Lower lobe of right lung (tissue), 2 donors: ENCODE measurements at regions not wholly inside any gene's neighbourhood (a gene's known extent, or its start where the extent isn't known, plus 50 kb on each side); places are given as distances from the start of the nearest gene placed in this dataset.

Experiments
- ATAC-seq, 2 donors: fragments of 200-7000 bp; cut with Tn5 transposase; one replicate each; pipeline ENCODE4 v1.9.1; 2020 to 2022; ENCODE audit warnings: mild to moderate bottlenecking in 2 of 2, moderate library complexity in 2 of 2
- DNase-seq: peaks from one replicate; pipeline ENCODE4 v3.0.0-alpha.2; 2020
- H3K27ac ChIP-seq: fragments of 200-600 bp; one replicate; pipeline ENCODE4 v1.8.0; 2022
- H3K27me3 ChIP-seq: fragments of 200-600 bp; one replicate; pipeline ENCODE4 v1.8.0; 2022; ENCODE audit warnings: low read depth
- H3K36me3 ChIP-seq: fragments of 200-600 bp; one replicate; pipeline ENCODE4 v1.8.0; 2022; ENCODE audit warnings: mild to moderate bottlenecking
- H3K4me1 ChIP-seq: fragments of 200-600 bp; one replicate; pipeline ENCODE4 v1.8.0; 2022
- H3K4me3 ChIP-seq: fragments of 200-600 bp; one replicate; pipeline ENCODE4 v1.8.0; 2022; ENCODE audit warnings: mild to moderate bottlenecking
- H3K9me3 ChIP-seq: fragments of 200-600 bp; one replicate; pipeline ENCODE4 v1.8.0; 2022
- intact Hi-C: fragments of 100-400 bp; cut with DNase I; formaldehyde crosslinking; loops from one replicate; pipeline ENCODE4 v1.11.0; 2022
- TF ChIP-seq, protein P1 (sequence below): fragments of 200-600 bp; IDR thresholded peaks from one replicate; pipeline ENCODE4 v1.8.0; 2022; ENCODE audit warnings: antibody characterized with exemption, mild to moderate bottlenecking
- donor health status: DM: no; HTN: yes; CAD: no; lungs with severe emphysema.

GRCh38 chr11:104343578-104343977 lies 179.6 kb upstream of the PDGFD start:
- TF ChIP-seq, protein P1, sequence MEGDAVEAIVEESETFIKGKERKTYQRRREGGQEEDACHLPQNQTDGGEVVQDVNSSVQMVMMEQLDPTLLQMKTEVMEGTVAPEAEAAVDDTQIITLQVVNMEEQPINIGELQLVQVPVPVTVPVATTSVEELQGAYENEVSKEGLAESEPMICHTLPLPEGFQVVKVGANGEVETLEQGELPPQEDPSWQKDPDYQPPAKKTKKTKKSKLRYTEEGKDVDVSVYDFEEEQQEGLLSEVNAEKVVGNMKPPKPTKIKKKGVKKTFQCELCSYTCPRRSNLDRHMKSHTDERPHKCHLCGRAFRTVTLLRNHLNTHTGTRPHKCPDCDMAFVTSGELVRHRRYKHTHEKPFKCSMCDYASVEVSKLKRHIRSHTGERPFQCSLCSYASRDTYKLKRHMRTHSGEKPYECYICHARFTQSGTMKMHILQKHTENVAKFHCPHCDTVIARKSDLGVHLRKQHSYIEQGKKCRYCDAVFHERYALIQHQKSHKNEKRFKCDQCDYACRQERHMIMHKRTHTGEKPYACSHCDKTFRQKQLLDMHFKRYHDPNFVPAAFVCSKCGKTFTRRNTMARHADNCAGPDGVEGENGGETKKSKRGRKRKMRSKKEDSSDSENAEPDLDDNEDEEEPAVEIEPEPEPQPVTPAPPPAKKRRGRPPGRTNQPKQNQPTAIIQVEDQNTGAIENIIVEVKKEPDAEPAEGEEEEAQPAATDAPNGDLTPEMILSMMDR, result peak; percentile 14
- Histone ChIP-seq H3K27ac (no peak overlapping the region), H3K4me3 (no peak overlapping the region), H3K4me1 (no peaks in the 10 kb centered on the region), H3K36me3 (no peaks in the 10 kb centered on the region), H3K27me3 (no peaks in the 10 kb centered on the region), H3K9me3 (no peaks in the 10 kb centered on the region)
- ATAC-seq (no peak), DNase-seq (no peak)
- intact Hi-C loops, result no loop called here

DNA sequence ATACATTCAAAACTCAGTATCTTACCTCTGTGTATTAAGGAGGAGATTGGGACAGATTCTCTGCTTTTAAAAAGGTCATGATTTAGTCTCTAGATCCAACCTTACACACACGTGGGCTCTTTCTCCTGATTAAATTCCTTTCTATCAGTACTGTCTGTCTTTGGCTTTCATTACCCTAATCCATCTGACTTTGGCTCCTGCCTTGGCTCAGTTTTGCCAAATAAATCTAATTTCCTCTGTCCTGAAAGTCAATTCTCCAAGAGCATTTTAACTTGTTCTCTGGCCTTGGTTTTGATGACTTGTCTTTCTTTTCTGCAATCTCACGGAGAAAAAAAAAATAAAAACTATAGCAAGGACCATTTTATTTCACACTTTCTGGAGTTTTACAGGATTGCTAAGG lies 176.6 kb upstream of the PDGFD start:
- H3K27me3 ChIP-seq, result no peaks in the 10 kb centered on the region
- intact Hi-C loops, result no loop called here

GRCh38 chr11:104339380-104339831 lies 175.5 kb upstream of the PDGFD start:
- no peaks in the 10 kb centered on the region for H3K36me3 ChIP-seq
- no peak for DNase-seq
- ATAC-seq, result no peak
- TF ChIP-seq, protein P1, result no peak
- intact Hi-C loops, result no loop called here
- no peak overlapping the region for H3K4me3 ChIP-seq
- H3K27ac ChIP-seq, result no peak overlapping the region
- no peaks in the 10 kb centered on the region for H3K4me1 ChIP-seq
- H3K27me3 ChIP-seq, result no peaks in the 10 kb centered on the region
- no peaks in the 10 kb centered on the region for H3K9me3 ChIP-seq

More for the DNA sequence above, 176.6 kb upstream of the PDGFD start:
- TF ChIP-seq, protein P1, result no peak
- ATAC-seq, result no peak
- Histone ChIP-seq H3K27ac (no peak overlapping the region), H3K9me3 (no peaks in the 10 kb centered on the region), H3K36me3 (no peaks in the 10 kb centered on the region), H3K4me3 (no peak overlapping the region), H3K4me1 (no peaks in the 10 kb centered on the region)
- no peak for DNase-seq

DNA sequence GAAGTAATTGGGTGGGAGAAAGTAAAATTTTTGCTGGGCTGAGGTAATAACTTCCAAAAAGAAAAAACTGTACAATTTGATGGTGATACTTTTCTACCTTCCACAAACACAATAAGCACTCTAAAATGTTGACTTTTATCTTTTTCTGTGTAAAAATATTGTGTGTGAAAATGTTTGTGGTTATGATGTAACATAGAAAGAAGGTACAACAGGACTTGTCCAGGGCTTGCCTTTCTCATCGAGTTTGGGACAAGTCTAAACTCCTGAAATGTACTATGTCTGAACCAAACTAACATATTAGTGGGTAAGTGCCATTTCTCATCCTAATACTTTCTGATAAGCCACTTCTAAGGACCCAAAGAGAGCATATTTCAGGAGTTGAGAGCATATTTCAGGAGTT lies 174.2 kb upstream of the PDGFD start:
- ATAC-seq (no peak), DNase-seq (no peak)
- H3K4me3 ChIP-seq, result no peak overlapping the region
- H3K4me1 ChIP-seq, result no peaks in the 10 kb centered on the region
- intact Hi-C loops, result no loop called here
- TF ChIP-seq, protein P1, result no peak
- no peaks in the 10 kb centered on the region for H3K27me3 ChIP-seq
- no peaks in the 10 kb centered on the region for H3K36me3 ChIP-seq
- no peak overlapping the region for H3K27ac ChIP-seq
- no peaks in the 10 kb centered on the region for H3K9me3 ChIP-seq

DNA sequence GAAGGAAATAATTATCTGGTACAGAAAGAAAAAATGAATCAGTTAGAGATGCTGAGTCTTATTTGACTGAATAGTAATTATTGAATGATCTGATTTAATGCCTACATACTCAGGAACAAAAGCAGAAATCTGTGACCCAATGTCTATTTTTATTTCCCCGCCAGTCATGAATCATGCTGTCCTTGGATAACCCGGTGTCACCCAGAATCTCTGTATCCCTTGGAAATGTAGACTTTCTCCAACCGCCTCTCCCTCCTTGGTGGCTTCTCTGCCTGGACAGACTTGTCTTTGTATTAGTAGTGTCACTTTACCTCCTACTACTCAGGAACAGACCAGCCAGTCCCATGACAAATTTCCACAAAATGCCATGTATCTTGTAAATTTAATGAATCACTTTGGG lies 173.3 kb upstream of the PDGFD start:
- H3K9me3 ChIP-seq, result no peaks in the 10 kb centered on the region
- ATAC-seq (no peak), DNase-seq (no peak)
- TF ChIP-seq, protein P1, result no peak
- intact Hi-C loops, result no loop called here
- H3K36me3 ChIP-seq, result no peaks in the 10 kb centered on the region
- no peak overlapping the region for H3K4me3 ChIP-seq
- H3K27me3 ChIP-seq, result no peaks in the 10 kb centered on the region
- no peak overlapping the region for H3K27ac ChIP-seq
- H3K4me1 ChIP-seq, result no peaks in the 10 kb centered on the region

- TF ChIP-seq, protein P1, result peak; percentile 7
- no peak for ATAC-seq
- intact Hi-C loops, result no loop called here
Observed at GRCh38 chr11:104333977-104334376, 170.0 kb upstream of the PDGFD start.

More at GRCh38 chr11:104333977-104334376, 170.0 kb upstream of the PDGFD start:
- Histone ChIP-seq H3K36me3 (no peaks in the 10 kb centered on the region), H3K4me1 (no peaks in the 10 kb centered on the region), H3K9me3 (no peaks in the 10 kb centered on the region), H3K4me3 (no peak overlapping the region), H3K27ac (no peak overlapping the region), H3K27me3 (no peaks in the 10 kb centered on the region)
- no peak for DNase-seq
